PC-3 (cell line): ENCODE measurements at regions not wholly inside any gene's neighbourhood (a gene's known extent, or its start where the extent isn't known, plus 50 kb on each side); places are given as distances from the start of the nearest gene placed in this dataset.

Experiments used
- EZH2 ChIP-seq: fragments of 300-600 bp; sonication (generic); IDR thresholded peaks from one replicate; pipeline ENCODE4 v1.6.1; 2017; ENCODE audit warnings: antibody characterized with exemption, mild to moderate bottlenecking, low read length; ENCODE audit not compliant: unreplicated experiment
- TF ChIP-seq, protein P1 (sequence below): fragments of 300-600 bp; sonication (generic); conservative IDR thresholded peaks from 2 replicates; pipeline ENCODE4 v1.5.1; 2017; ENCODE audit warnings: antibody characterized with exemption, low read depth, mild to moderate bottlenecking, low read length

DNA sequence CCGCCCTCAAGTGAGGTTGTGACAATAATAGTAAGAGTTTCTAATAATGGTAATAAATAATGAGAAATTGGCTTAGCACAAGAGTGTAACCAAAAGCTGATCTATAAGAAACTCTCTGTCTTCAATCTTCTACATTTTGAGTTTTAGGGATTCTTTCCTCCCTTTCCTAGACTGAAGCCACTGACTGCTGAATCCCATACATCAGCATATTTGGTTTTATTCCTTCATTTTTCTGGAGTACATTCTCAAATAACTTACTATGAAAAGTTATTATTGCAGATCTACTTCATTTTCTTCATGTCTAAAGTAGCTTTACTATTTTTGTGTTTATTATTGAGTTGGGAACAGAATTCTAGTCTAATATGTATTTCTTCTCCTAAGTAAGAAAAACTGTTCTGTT lies 49.9 kb upstream of the ADAD1 start:
- TF ChIP-seq, protein P1, sequence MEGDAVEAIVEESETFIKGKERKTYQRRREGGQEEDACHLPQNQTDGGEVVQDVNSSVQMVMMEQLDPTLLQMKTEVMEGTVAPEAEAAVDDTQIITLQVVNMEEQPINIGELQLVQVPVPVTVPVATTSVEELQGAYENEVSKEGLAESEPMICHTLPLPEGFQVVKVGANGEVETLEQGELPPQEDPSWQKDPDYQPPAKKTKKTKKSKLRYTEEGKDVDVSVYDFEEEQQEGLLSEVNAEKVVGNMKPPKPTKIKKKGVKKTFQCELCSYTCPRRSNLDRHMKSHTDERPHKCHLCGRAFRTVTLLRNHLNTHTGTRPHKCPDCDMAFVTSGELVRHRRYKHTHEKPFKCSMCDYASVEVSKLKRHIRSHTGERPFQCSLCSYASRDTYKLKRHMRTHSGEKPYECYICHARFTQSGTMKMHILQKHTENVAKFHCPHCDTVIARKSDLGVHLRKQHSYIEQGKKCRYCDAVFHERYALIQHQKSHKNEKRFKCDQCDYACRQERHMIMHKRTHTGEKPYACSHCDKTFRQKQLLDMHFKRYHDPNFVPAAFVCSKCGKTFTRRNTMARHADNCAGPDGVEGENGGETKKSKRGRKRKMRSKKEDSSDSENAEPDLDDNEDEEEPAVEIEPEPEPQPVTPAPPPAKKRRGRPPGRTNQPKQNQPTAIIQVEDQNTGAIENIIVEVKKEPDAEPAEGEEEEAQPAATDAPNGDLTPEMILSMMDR: no peak
- TF ChIP-seq EZH2: no peak
